ENCODE measurements at regions not wholly inside any gene's neighbourhood (a gene's known extent, or its start where the extent isn't known, plus 50 kb on each side); places are given as distances from the start of the nearest gene placed in this dataset.

GRCh38 chr4:119745351-119745750 lies 116.7 kb upstream of the PDE5A start:
- TF ChIP-seq, protein P1, sequence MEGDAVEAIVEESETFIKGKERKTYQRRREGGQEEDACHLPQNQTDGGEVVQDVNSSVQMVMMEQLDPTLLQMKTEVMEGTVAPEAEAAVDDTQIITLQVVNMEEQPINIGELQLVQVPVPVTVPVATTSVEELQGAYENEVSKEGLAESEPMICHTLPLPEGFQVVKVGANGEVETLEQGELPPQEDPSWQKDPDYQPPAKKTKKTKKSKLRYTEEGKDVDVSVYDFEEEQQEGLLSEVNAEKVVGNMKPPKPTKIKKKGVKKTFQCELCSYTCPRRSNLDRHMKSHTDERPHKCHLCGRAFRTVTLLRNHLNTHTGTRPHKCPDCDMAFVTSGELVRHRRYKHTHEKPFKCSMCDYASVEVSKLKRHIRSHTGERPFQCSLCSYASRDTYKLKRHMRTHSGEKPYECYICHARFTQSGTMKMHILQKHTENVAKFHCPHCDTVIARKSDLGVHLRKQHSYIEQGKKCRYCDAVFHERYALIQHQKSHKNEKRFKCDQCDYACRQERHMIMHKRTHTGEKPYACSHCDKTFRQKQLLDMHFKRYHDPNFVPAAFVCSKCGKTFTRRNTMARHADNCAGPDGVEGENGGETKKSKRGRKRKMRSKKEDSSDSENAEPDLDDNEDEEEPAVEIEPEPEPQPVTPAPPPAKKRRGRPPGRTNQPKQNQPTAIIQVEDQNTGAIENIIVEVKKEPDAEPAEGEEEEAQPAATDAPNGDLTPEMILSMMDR (IDR thresholded peaks at IDR 0.05), result no peak

- TF ChIP-seq, protein P1 (IDR thresholded peaks at IDR 0.05), result no peak
These were observed 116.0 kb upstream of the PDE5A start for GRCh38 chr4:119744580-119744979.

- TF ChIP-seq, protein P1 (IDR thresholded peaks at IDR 0.05), result no peak
These were observed 115.0 kb upstream of the PDE5A start for GRCh38 chr4:119743644-119744043.

DNA sequence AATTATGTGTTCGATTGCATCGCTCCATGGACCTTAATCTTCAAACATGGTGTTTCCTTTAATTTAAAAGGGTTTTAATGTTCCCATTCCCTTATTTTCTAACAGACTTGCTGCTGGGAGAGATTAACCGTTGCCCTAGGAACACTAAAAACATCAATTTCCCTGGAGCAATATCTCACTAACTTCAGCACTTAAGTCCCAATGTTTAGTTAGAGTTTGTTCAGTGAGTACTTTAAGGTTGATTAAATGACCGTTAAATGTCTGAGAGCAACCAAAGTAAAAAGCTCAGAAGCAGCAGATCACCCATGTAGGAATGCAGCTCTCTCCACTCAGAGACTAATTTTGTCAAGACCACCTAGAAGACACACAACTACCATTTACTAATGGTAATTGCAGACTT lies 111.2 kb upstream of the PDE5A start:
- TF ChIP-seq, protein P1 (IDR thresholded peaks at IDR 0.05), result no peak

- TF ChIP-seq, protein P1 (IDR thresholded peaks at IDR 0.05), result no peak
These were observed 110.3 kb upstream of the PDE5A start for GRCh38 chr4:119738901-119739300.

DNA sequence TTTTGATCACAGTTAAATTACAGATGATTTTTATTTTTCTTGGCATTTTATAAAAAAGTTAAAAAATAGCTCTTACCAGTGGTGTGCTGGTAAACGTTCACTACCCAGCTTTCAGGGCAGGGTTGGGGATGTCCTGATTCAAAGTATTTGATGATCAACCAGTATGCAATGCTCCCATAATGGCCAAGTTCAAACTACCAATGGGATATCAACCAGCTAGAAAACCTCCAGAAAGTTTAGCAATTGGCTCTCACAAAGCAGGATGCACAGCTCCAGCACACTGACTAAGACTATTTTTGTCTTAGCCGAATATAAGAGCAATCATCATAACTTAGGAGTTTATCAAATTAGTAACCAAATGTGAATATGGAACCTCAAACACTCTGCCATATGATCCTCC lies 108.0 kb upstream of the PDE5A start:
- TF ChIP-seq, protein P1 (IDR thresholded peaks at IDR 0.05), result no peak

DNA sequence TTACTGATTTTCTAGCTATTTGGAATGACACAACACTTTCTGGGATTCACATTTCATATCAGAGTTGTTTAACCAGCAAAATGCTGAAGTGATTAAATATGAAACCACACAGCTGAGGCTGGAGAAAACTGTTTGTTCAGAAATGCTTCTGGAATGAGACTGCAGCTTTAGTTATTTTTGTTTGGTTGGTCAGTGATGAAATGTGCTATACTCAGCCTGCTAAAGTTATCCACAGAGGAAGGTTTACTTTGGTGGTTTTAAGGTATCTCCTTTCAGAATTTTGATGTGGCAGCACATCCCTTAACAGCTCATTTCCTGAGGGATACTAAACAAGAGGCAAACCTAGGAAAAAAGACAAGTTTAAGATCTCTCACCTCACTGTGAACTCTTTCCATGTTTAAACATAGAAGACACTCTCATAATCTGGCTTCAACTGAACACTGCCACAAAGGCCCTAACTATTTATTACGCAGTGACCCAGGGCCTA lies 106.6 kb upstream of the PDE5A start:
- TF ChIP-seq, protein P1 (IDR thresholded peaks at IDR 0.05), result no peak

DNA sequence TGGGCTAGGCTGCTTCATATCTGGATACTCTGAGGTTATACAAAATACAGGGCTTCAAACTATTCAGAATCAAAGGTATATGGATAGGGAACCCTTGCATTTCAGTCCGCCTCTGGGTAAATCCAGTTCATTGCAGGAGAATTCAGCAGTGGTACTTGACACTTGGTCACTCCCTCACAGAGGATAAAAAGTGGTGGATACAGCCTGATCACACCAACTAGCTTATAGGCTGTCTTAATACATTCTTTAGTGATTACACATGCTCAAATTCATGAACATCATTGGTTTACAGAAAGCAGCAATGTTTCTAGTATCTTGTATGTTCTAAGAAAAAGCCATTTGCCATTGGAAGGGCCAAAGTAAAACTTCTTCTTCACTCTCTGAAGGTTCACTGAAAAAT lies 104.8 kb upstream of the PDE5A start:
- TF ChIP-seq, protein P1 (IDR thresholded peaks at IDR 0.05), result no peak

Data from LNCAP (cell line).